ENCODE measurements at regions not wholly inside any gene's neighbourhood (a gene's known extent, or its start where the extent isn't known, plus 50 kb on each side); places are given as distances from the start of the nearest gene placed in this dataset.
A peak's percentile ranks its signal among the peaks of the same experiment; 100 is the strongest.
"Not testable (repeated sequence)": the region's sequence is repeated elsewhere in the genome, so short reads cannot be mapped to it uniquely, and the experiment has no call there.

DNA sequence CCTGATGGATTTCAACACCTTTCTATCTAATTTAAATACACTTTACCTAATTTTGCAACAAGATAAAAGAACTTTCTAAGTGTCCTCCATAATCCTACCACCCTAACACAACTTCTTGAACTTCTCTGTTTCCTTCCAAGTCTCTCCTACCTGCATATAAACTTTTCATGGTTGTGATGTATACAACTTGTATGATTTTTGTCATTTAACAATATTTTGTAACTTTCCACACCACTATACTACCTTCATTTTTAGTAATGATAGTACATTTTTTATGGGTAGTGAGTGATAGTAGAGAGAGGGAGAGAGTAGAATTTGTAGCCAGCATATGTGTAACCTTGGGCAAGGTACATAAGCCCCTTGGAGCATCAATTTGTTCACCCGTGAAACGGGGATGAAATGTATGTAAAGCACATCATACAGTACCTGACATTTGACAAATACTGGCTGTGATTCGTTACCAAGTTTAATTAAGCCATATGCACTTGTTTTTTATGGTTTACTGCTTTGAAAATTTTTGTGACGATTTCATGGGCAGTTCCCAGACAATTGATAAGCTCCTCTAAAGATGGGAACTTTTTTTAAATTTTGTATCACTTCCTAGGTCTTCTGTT, 177.8 kb upstream of the SLC38A2 start:
- DNase-seq (ENCODE audit: low read depth), result no peak
- no peak overlapping the region for H3K4me3 ChIP-seq (ENCODE audit: low read length)
- TF ChIP-seq, protein P1, sequence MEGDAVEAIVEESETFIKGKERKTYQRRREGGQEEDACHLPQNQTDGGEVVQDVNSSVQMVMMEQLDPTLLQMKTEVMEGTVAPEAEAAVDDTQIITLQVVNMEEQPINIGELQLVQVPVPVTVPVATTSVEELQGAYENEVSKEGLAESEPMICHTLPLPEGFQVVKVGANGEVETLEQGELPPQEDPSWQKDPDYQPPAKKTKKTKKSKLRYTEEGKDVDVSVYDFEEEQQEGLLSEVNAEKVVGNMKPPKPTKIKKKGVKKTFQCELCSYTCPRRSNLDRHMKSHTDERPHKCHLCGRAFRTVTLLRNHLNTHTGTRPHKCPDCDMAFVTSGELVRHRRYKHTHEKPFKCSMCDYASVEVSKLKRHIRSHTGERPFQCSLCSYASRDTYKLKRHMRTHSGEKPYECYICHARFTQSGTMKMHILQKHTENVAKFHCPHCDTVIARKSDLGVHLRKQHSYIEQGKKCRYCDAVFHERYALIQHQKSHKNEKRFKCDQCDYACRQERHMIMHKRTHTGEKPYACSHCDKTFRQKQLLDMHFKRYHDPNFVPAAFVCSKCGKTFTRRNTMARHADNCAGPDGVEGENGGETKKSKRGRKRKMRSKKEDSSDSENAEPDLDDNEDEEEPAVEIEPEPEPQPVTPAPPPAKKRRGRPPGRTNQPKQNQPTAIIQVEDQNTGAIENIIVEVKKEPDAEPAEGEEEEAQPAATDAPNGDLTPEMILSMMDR (IDR thresholded peaks at IDR 0.05; ENCODE audit: insufficient read depth, low read depth, low read length, missing control alignments), result no peak

- peak; percentile 96 for DNase-seq (ENCODE audit: low read depth)
- TF ChIP-seq, protein P1 (IDR thresholded peaks at IDR 0.05; ENCODE audit: insufficient read depth, low read depth, low read length, missing control alignments), result no peak
- H3K4me3 ChIP-seq (ENCODE audit: low read length), result no peak overlapping the region
These were observed 177.1 kb upstream of the SLC38A2 start for GRCh38 chr12:46549527-46550265.

- no peak overlapping the region for H3K4me3 ChIP-seq (ENCODE audit: low read length)
- peak; percentile 88 for DNase-seq (ENCODE audit: low read depth)
- TF ChIP-seq, protein P1 (IDR thresholded peaks at IDR 0.05; ENCODE audit: insufficient read depth, low read depth, low read length, missing control alignments), result no peak
These were observed 176.1 kb upstream of the SLC38A2 start for GRCh38 chr12:46548605-46549071.

DNA sequence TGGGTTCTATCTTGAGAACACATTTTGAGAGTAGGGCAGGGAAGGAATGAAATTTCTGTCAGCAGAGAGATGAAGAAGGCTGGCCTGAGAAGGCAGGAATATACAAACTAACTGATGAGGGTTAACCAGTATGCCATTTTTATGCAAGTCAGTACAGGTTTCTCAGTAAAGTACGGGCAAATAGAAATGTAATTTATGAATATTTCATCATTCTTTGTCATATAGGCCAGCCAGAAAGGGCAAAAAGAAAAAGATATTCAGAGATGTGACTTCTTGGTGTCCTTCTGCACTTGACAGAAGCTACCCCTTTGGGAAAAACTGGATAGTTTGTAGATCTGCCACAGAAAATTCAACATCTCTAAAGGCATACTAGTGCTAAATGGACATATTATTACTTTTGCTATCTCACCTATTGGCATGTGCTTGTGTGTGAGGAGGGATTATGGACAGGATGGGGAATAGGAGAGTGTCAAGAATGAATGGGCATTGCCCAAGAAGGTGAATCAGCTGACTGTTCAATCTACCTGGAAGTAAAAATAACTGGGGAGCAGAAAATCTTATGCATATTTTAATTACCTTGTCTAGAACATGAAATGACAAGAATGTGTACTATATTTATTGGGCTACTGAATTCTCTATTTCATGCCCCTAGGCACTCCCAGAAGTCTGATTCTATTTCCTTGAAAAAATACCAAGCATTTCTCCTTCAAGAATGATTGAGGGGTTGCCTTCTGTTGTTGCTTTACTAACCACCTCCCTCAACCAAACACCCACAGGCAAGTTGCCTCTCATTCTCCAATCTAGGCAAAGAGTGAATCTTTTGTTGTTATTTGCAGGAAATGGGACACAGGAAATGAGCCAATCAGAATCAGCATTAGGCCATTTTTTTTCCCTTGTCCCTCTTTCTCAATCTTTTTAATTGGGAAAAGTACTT, 175.1 kb upstream of the SLC38A2 start:
- no peak overlapping the region for H3K4me3 ChIP-seq (ENCODE audit: low read length)
- TF ChIP-seq, protein P1 (IDR thresholded peaks at IDR 0.05; ENCODE audit: insufficient read depth, low read depth, low read length, missing control alignments), result no peak
- peak; percentile 89 for DNase-seq (ENCODE audit: low read depth)

GRCh38 chr12:46546634-46547273, 174.2 kb upstream of the SLC38A2 start:
- DNase-seq (ENCODE audit: low read depth), result peak; percentile 71
- H3K4me3 ChIP-seq (ENCODE audit: low read length), result no peak overlapping the region

DNA sequence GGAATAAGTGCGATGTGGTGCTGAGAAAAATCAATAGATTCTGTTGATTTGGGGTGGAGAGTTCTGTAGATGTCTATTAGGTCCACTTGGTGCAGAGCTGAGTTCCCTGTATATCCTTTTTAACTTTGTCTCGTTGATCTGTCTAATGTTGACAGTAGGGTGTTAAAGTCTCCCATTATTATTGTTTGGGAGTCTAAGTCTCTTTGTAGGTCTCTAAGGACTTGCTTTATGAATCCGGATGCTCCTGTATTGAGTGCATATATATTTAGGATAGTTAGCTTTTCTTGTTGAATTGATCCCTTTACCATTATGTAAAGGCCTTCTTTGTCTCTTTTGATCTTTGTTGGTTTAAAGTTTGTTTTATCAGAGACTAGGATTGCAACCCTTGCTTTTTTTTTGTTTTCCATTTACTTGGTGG, 170.8 kb upstream of the SLC38A2 start:
- H3K4me3 ChIP-seq (ENCODE audit: low read length); DNase-seq (ENCODE audit: low read depth): not testable (repeated sequence)

More at GRCh38 chr12:46546634-46547273, 174.2 kb upstream of the SLC38A2 start:
- TF ChIP-seq, protein P1 (IDR thresholded peaks at IDR 0.05; ENCODE audit: insufficient read depth, low read depth, low read length, missing control alignments), result no peak

Measured in epithelial cell of esophagus (primary cell).